NCI-H526 (cell line): ENCODE measurements at regions not wholly inside any gene's neighbourhood (a gene's known extent, or its start where the extent isn't known, plus 50 kb on each side); places are given as distances from the start of the nearest gene placed in this dataset.

Experiments used
- DNase-seq, 2 experiments: peaks; one replicate each; lab custom pipeline; 2025; lab: John Stamatoyannopoulos, UW

GRCh38 chr1:47630346-47630745, 192.5 kb downstream of the FOXD2 start:
- no peak for DNase-seq

DNA sequence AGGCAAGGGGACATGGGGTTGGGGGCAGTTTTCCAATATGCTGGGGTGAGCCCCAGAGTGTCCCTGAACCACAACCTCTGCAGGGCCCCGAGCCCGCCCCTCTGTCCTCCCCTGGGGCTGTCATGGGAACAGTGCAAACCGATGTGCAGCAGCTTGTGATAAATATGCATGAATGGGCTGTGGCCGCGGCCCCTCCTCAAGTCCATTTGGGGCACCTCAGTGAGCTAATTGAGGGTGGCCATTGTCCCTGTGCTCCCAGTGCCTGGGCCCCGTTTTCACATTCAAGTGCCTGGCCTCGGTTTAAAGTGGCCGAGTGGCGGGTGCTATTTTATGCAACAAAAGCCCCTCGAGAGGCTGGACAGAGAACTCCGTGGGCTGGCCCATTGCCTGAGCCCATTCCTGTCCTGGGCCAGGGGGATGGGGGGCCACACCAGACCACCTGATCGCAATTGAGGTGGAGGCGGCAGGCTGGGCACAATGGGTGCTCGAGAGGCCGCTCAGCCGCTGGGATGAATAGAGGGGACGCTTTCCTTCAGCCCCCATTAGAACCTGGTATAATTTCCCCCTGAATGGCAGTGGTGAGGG, 193.7 kb downstream of the FOXD2 start:
- no peak for DNase-seq

GRCh38 chr1:47635111-47635510, 197.3 kb downstream of the FOXD2 start:
- no peak for DNase-seq

DNA sequence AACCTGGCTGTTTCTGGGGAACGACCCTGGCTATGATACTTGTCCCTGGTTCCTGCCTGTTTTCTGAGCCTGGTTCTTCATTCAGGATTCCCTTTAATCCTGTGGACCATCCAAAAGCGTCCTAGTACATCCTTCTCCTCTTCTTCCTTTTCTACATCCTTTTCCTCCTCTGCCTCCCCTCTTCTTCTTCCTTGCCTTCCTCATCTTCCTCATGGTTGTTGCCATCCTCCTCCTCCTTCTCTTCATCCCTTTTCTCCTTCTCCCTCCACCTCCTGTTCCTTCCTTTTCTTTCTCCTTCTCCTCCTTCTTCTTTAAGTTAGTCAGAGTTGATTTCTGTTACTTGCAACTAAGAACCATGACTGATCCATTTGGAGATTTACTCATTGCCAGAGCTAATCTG, 197.8 kb downstream of the FOXD2 start:
- DNase-seq = no peak

DNA sequence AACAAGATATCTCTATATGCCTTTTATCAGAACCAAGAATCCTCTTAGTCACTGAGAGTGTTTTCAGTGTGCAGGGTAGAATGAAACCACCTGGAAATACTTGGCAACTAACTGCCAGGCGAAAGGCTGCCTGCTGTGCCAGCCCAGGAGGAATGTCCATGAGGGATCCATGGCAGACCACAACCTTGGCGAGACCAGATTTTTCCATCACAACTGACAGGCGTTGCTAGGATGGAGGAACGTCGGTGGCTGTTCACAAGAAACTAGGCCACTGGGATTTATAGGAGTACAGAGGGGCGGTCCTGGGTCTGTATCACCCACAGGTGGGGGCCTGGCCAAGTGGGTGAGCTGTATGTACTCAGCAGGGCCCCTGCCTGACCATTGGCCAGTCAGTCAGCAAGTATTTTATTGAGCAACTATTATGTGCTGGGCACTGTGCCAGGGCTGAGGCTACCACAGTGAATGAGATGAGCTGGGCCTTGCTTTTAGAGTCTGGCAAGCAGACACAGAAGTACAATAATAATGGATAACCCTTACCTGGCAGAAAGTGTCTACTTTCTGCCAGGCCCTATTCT, 199.4 kb downstream of the FOXD2 start:
- no peak for DNase-seq

DNA sequence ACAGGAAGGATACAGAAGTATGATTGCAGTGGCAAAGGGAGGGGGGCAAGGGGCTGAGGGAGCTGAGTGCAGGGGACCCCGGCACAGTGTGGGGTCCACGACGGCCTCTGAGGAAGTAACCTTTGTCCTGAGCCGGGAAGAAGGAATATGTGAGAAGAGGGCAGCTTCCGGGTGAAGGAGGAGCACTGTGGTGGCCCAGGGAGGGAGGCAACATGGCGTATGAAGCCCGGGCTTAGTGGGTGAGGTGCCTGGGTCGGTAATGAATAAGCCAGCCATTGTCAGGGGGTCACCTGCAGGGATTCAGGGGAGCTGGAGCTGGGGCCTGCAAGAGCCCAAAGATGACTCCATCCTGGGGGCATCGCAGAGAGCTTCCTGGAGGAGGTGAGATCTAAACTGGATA, 200.4 kb downstream of the FOXD2 start:
- DNase-seq = no peak

DNA sequence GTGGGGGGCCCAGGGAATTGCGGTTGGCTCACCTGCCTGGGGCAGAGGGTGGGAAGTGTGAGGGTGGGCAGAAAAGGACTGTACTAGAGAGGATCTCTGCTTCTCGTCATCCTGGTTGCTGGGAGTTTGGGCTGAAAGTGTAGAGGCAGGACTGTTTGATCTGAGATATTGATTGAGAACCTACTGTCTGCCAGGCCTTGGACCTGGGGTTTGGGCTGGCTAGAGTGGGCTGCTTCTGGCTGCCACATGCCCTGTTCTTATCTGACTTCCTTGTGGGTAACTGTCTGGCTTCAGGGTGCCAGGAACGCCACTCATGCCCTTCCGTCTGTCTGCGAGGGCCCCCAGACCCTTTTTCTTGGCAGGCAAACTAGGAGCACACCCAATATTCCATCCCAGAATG, 200.9 kb downstream of the FOXD2 start:
- no peak for DNase-seq

GRCh38 chr1:47643306-47644211, 205.7 kb downstream of the FOXD2 start:
- no peak for DNase-seq

DNA sequence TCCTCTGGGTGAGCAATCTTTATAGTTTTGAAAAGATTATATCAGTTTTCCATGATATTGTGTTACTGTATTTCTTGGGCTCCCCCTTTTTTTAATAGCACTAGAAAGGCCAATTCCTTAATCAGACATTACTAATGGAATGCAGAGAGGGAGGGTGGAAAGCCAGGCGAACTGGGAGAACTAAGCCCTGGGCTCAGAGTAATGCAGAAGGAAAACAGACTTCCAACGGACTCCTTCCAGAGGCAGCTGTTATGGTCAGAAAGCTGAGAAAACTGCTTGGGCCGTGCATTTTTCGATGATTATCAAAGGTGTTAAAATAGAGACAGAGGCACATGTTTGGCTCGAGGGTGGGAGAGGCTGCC, 206.3 kb downstream of the FOXD2 start:
- no peak for DNase-seq

- DNase-seq = no peak
Observed at GRCh38 chr1:47645151-47645550, 207.3 kb downstream of the FOXD2 start.

- no peak for DNase-seq
Observed at GRCh38 chr1:47646676-47647075, 208.8 kb downstream of the FOXD2 start.

DNA sequence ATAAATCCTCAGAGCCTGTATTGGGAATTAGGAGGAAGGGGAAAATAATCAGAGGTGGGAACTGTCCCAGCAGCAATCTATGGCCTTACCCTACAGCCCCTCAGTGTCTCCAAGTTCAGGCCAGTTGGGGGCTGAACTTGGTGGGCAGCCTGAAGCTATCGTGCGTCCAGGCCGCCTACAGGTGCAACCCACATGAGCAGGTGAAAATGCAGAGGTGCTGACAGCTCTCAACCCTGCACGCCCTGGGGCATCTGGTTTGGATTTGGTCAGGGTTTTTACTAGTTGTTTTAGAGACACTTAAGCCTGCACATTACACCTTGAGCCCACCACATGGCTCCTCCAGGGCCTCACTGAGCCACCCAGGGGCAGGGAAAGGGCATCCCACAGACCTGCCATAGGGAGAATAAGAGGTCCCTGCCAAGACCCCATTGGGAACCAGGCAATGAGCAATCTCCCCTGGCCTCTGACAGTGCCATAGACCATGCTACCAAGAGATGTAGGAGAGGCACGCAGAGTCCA, 209.5 kb downstream of the FOXD2 start:
- no peak for DNase-seq

- no peak for DNase-seq
Observed at GRCh38 chr1:47650205-47650604, 212.4 kb downstream of the FOXD2 start.

DNA sequence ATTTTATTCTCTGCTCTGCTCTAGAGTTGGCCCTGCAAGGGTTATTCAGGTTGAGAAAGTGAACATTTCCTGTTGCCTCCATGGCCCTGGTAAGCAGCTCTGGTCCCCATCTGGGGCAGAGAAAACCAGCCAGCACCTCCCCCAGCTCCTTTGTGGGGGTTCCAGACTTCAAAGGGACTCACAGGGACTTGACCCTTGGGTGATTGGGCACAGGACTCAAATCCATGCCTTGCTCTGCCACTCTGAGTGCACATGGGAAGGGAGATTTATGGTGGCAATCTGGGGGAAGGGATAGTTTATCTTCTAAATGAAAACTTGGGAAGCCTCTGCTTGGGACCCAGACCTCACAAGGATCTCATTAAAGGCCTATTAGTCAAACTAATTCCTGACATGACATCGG, 212.8 kb downstream of the FOXD2 start:
- DNase-seq = no peak

GRCh38 chr1:47651311-47652089, 213.7 kb downstream of the FOXD2 start:
- DNase-seq = no peak

DNA sequence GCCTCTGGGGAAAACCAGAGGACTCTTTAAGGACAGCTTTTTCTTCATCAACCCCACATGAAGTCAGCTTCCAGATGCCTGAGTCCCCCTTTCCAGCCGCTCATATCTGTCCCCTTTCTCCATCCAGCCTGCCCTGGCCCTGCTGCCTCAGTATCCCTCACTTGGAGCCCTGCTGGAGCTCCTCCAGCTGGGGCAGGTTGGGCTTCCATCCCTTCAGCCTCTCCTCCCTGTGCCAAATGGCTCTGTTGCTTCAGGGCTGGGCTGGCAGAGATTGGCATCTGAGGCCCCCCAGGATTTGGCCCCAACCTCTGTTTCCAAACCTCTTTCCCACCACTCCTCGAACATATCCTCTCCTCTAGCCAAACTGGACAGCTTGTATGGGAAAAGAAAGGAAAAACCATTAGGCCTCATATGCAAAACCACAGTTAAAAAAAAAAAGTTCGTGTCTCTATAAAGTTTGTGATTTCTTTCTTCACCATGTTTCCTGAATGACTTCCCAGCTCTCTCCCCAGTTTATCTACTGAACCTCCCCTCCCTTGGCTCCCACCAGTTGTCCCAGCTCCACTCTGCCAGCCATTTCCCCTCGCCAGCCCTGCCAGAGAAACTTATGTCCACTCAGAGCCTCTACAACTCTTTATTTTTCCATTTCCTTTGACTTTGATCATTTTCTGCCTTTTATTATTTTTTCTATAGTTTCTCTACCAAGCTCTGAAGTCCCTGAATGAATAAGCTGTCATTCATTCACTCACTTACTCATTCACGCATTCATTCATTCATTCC, 217.9 kb downstream of the FOXD2 start:
- DNase-seq = no peak

DNA sequence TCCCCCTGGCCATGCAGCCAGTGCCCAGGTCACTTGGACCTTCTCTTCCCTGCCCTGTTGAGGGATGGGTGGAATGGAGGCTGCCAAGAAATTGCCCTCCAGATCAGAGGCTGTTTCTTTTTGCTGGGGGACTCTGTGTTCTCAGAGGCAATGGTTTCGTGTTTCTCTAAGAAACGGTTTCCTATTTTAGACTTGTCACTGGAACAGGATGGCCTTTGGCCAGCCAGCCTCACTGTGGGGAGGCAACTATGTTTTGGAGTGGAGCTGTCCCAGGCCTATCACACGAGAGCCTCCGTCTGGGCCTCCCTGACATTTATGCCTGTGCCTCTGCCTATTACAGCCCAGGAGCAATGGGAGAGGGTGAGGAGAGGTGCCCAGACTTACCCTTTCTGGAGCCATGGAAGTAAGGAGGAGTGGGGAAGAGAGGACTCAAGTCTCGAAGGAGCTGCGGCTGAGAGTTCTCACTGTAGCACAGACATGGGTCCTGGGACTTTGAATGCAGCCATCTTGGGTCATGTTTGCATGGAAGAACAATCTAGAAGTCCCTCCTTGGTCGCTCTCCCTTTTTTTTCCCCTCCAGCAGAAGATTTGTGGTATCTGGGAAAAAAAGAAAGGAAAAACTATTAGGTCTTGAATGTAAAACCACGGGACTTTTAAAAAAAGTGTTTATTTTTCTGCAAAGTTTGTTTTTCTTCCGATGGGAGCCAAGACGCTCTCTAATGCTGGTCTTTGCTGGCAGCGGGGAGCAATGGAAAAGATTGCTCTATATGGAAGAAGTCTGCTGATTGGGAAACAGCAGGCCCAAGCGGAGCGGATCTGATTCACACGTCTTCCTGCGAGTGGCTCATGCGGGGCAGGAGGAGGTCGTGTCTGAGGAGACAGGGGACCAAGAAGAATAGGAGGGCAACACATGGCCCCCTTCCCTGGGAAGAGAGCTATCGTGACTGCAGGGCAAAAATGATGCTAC, 219.2 kb downstream of the FOXD2 start:
- no peak for DNase-seq

GRCh38 chr1:47658161-47658920, 220.5 kb downstream of the FOXD2 start:
- DNase-seq = no peak

GRCh38 chr1:47659146-47659545, 221.3 kb downstream of the FOXD2 start:
- no peak for DNase-seq

GRCh38 chr1:47660622-47661021, 222.8 kb downstream of the FOXD2 start:
- no peak for DNase-seq
